AG08395 (cell line): ENCODE measurements at regions not wholly inside any gene's neighbourhood (a gene's known extent, or its start where the extent isn't known, plus 50 kb on each side); places are given as distances from the start of the nearest gene placed in this dataset.

Source experiments
- DNase-seq: peaks from one replicate; pipeline ENCODE4 v3.0.0; 2012; ENCODE audit warnings: mixed read lengths, low spot score

- no peak for DNase-seq
These were observed 212.0 kb upstream of the RAB6C start for GRCh38 chr2:129767346-129768035.

DNA sequence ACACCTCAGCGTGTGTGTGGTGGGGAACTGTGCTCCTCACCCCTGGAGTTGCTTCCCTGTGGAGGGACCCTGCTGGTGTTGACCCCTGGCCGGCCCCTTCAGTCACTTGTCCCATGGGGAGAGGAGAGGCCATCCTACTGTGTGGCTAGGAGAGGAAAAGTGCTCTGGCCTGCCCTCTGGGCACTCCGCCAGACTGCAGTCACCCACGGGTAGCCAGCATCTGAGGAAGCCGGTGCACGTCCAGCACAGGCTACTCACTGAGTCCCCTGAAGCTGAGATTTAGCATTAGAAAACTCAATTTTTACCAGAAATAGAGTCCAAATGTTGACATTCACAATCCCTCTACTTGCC is 211.5 kb upstream of the RAB6C start:
- DNase-seq, result no peak

DNA sequence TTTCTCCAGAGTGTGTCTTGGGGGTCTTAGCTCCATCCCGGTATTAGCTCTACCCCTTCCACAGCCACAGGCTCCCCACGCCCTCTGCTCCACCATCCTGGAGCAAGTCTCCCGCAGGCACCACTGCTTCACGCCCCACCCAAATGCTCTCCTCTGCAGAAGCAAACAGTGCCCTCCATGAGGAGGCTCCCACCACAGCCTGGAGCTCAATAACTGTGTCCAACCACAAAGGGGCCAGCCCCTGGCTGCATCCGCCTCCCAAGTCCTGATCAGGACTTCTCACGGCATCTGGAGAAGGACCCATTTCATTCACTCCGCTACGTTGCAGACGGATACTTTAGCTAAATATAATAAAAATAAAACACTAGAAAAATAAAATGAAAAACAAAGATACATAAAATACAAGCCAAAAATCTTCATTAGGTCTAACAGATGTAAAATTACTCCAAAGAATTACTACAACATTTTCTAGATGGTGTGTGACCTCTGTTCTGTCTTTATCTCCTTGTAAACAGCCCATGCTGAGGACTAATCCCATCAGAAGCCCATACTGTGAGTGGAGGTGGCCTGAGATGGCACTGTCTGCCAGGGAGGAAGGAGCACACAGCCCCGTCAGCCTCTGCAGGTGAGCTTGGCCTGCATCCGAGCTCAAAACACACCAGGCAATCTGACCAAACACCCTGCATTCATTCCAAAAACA is 210.8 kb upstream of the RAB6C start:
- DNase-seq, result no peak

DNA sequence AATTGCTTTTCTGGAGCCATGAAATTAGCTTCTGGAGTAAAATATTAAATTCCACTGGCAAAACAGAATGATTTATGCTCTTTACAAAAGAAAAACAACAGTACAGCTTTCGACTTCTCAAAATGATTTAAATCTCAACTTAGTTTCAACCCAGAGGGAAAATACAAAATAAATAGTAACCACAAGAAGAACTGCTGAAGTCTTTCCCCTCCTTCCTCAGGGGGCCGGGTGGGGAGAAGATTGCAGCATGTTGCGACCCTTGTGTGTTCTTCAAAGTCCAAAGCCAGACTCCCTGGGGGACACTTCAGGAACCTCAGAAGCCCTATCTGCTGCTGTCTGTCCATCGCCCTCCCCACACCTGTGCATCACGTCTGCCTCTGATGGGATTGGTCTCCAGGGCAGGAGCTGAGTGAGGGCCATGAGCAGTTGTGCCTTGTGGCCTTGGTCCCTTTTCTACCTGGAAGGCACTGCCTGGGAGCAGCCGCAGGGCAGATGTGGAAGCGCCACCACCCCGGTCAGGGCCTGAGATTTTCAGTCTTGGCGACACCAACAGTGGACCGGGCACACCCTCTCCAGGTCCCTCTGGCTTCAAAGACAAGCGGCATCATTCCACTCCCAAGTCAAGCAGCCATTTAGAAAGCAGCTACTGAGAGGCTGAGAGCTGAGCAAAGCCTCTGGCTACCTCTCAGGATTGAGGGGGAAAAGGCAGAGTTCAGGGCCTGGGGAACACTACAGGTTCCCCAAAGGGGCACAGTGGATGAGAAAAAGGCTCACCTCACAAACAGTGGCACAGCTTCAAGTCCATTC is 210.1 kb upstream of the RAB6C start:
- DNase-seq, result no peak

DNA sequence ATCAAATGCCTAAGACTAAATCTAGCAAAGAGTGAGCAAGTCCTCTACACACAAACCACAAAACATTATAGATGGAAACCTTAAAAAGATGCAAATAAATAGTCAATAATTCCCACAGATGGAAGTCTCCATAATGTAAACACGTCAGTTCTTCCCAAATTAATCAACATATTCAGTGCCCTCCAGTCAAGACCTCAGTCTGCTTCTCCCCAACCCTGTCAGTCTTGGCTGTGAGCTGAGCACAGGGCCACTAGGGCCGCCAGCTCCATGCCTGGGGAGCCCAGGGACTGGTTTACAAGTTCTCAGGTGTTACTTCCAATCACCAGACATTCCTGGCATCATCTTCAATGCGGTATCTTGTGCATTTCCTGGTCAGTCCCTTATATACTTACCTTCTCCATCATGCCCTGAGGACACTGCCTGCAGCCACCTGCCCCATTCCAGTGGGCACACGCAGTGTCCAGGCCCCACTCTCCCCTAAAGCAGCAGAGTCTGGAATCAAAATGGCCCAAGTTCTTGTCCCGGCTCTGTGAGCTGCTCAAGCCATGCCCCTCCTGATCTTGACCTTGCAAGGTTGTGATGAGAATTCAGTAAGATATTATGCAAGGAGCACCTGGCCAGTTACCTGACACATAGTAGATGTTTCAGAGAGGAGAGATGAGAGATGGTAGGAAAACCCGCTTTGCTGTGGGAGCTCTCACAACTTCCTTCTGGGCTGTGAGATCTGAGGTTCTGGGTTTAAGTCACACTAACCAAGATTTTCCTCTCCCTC is 207.9 kb upstream of the RAB6C start:
- DNase-seq, result no peak

DNA sequence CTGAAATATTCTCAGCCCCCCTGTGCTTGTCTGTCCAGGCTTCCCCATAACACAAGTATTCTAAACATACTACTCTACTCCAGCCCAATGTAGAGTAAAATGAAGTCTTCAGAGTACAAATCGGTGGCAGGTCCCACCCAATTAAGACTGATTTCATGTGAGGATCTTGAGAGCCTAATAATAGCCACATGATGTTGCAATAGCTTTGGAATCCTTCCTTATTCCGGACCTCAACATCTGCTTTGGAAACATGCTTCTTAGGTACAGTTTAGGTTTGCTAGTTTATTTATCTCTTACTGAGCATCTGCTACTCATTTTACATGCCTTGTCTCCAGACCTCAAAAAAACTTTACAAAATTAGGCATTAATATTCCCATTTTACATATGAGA is 207.3 kb upstream of the RAB6C start:
- no peak for DNase-seq

DNA sequence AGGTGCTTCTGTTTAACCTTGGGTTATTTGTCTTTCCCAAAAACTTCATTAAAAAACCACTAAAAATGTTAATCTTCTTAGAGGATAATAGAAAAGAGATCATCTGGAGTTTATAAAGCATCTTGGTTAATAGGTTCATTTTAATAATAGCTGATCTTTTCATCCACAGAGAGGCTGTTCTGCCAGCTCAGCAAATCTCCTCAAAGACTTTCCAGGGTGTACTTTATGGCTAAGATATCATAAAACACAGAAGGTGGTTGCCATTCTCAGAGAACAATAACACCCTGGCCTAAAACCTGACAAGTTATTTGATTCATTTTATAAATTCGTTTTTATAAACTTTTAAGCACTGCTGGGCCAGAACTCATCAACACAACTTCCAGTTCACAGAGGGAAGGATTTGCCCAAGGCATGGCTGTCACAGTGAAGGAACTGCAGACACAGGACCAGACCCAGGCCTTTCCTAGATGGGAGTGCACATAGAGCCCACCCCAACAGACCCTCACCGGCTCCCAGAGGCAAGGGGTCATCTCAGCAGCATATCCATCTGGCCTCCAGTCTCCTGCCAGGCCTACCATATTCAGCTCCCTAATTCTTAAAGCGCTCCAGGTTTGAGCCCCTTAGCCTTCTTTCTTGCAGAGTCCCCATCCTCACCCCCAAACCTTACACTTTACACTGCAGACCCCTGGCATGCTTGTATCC is 203.4 kb upstream of the RAB6C start:
- DNase-seq, result no peak

GRCh38 chr2:129777146-129777545 is 202.3 kb upstream of the RAB6C start:
- DNase-seq, result no peak

GRCh38 chr2:129777762-129778583 is 201.5 kb upstream of the RAB6C start:
- DNase-seq, result no peak

- no peak for DNase-seq
These were observed 200.9 kb upstream of the RAB6C start for GRCh38 chr2:129778584-129778877.

DNA sequence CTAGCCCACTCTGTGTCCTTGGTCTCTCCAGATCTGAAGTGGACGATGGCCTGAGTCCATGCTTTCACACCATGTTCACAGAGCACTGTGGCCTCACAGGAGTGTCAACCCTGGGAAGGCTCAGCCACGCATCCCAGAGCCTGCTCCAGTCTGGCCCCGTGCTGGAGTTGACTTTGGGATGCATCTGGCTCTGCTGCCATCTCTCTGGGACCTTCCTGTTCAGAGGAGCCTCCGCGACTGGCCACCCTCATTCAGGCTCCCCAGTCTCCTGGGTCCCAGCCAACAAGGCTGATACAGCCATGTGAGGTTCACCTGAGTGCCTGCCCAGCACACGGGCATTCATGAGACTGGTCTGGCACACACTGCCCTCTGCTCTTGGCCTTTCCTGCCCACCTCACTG is 199.7 kb upstream of the RAB6C start:
- no peak for DNase-seq

DNA sequence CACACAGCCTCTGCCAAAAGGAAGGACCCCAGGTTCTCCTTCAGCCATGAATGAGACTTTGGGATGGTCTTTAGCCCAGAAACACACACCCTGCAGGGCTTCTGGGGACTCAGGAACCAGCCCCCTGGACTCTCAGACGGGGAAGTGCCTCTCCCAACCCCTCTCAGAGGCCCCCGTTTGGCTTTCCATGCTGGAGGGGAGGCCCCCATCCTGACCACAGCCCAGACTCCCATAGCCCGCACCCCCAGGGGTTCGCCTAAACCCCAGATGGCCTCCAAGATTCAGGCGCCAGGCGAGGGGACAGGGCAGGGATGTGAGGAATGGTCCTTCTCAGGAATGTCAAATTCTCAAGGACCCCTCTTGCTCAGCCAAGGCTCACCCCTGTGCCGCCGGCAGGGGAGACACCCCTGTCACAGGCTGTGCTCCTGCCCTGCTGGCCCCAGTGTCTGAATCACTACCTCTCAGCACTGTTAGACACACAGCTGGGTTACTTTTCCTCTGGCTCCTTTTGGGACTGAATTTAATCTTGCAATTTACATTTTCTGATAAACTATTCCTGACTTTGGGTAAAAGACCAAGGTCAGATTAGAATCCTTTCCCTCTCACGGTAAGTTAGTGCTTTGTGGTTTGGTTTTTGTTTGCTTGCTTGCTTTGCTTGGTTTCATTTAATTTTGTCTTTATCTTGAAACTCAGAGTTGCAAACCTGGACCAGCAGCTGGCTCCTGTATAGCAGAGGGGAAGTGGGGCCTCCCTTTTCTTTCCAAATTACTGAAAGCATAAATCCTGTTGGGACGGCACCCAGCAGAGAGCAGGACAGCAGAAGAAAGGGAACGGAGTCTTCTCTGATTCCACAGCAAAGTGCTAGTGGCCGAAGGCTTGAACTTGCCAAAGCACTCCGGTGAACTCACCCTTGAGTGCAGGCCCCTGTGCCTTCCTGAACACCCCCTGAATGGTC is 198.9 kb upstream of the RAB6C start:
- DNase-seq, result no peak

DNA sequence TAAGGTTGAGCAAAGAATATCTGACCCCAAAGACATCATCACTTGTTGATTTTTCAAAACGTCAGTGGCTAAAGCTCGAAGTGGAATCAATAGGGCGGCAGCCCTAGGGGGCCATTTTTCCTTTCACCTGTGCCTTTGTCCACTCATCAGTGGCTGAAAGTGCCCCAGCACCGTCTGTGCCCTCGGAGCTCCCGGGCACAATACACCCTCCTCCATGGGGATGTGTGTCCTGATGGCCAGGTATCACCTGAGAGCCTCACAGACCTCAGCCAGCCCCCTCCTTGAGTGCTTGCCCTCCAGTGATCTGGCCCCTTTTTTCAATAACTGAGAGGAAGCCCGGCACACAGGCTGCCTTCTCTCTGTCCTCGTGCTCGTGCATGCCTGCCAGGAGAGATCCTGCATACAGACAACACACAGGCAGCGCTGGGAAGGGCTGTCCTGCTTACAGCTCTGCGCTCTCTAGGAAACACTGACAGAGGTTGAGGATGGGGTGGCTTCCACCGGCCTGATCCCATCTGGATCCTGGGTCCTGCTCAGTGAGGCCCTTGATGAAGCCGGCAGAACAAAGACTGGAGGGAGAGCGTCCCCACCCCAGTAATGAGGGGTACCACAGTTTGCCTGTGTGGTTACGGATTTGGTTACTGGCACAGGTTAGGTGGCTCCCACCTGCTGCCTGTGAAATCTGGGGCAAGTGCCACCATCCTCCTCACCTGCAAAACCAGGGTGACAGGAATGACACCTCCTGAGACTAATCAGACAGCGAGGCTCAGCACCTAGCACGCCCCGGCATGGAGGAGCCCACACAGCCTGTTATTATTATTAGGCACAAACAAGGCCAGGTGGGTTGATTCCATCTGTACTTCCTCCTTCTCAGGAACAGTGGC is 197.5 kb upstream of the RAB6C start:
- DNase-seq, result no peak

DNA sequence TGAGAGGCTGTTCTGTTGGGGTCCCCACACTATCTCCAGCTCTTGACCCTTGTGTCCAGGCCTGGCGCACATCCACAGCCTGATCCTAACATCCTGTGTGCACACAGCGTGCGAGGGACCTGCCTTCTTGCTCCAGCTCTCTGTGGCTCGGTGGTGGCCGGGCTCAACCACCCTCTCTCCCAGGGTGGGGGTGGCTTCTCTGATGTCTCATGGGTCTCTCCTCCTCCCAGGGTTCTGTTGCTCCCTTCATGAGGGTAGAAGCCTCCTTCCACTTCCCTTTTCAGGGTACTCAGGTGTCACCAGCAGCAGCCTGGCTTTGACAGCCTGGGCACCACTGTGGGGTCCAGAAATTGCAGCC is 196.9 kb upstream of the RAB6C start:
- no peak for DNase-seq

DNA sequence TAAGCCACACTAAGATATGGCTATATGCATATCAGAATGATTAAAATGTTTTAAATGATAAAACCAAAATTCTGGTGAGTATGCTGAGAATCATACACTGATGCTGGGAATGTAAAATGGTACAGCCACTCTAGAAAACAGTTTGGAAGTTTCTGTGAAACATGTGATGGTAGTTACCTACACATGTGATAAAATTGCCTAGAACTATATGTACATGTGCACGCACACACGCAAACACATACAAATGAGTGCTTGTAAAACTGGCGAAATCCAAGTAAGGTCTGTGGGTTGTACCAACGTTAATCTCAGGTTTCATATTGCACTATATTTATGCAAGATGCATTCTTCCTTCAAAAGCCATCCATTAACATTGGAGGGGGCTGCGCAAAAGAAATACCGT is 195.0 kb upstream of the RAB6C start:
- no peak for DNase-seq

- no peak for DNase-seq
These were observed 187.8 kb upstream of the RAB6C start for GRCh38 chr2:129791712-129792111.

DNA sequence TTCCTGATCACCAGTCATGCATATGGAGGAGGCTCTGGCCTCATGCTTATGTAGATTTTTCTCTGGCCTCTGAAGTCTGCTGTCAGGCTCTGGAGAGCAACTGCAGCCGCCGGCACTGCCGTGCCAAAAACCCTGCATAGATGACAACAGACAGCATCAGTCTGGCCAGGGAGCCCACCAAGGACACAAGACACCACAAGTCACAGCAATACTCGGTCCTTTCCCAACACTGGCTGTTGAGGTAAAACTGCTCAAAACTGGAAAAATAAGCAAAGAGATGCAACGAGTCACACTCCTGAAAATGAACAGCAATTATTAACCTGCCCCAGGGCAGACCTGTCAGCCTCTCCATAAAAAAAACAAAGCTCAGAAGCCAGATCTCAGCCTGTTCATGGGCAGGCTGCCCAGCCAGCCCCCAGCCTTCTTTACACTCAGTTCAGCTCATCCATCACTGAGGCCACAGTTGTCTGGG is 186.0 kb upstream of the RAB6C start:
- no peak for DNase-seq

DNA sequence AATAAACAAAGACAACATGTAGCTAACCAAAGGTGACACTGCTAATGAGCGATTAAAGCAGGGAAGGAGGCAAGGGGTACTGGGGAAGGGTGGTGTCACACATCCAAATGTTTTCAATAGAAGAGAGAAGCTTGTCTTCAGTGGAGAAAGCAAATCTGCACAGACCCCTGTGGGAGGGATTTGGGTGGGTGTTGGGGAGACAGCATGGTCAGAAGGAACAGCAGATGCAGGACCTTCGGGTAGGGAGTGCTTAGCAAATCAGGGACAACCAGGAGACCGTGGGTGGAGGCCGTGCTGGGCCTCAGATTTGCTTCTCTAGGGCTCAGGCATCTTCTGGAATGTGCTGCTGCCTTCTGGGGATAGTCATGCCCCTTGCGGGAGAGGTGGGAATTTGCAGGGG is 185.3 kb upstream of the RAB6C start:
- DNase-seq, result no peak

DNA sequence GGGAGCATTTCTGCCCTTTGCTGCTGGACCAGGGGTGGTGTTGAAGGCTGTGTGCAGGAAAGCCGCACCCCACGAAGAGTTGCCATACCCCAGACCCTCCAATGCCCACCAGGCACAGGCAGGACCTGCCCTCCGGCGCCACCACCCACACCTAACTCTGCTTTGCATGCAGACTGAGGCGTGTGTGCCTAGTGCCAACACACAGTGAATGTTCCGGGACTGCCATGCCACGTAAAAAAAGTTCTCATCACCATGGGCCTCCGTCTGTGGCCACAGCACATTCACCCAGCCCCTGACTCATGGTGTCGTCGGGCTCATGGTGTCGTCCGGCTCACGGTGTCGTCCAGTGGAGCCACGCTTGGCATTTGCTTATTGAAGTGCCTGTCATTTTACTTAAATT is 184.9 kb upstream of the RAB6C start:
- no peak for DNase-seq
